ENCODE measurements at regions not wholly inside any gene's neighbourhood (a gene's known extent, or its start where the extent isn't known, plus 50 kb on each side); places are given as distances from the start of the nearest gene placed in this dataset.

DNA sequence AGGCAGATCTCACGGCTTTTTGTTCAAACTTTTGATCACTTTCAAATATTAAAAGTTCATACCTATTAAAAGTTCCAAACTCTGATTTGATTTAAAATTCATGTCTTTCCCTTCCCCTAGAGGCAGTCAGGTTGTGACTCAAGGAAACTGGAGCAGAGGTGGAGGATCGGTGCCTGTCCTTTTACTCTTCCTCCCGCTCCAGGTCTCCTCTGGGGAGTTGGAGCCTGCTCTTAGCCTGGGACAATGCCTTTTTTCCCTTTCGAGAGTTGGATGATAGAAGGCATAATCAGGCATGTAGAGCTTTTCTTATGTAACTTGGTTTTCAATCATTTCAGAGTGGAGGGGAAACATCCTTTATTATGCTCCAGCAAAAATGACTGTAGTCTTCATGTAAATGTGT, 1706.1 kb upstream of the CELF4 start:
- H3K27me3 ChIP-seq = no peaks in the 10 kb centered on the region
- H3K4me3 ChIP-seq = no peak overlapping the region
- TF ChIP-seq POLR2A (IDR thresholded peaks at IDR 0.05) = no peak
- TF ChIP-seq, protein P1, sequence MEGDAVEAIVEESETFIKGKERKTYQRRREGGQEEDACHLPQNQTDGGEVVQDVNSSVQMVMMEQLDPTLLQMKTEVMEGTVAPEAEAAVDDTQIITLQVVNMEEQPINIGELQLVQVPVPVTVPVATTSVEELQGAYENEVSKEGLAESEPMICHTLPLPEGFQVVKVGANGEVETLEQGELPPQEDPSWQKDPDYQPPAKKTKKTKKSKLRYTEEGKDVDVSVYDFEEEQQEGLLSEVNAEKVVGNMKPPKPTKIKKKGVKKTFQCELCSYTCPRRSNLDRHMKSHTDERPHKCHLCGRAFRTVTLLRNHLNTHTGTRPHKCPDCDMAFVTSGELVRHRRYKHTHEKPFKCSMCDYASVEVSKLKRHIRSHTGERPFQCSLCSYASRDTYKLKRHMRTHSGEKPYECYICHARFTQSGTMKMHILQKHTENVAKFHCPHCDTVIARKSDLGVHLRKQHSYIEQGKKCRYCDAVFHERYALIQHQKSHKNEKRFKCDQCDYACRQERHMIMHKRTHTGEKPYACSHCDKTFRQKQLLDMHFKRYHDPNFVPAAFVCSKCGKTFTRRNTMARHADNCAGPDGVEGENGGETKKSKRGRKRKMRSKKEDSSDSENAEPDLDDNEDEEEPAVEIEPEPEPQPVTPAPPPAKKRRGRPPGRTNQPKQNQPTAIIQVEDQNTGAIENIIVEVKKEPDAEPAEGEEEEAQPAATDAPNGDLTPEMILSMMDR (IDR thresholded peaks at IDR 0.05) = no peak
- no peaks in the 10 kb centered on the region for H3K9me3 ChIP-seq
- H3K36me3 ChIP-seq = no peaks in the 10 kb centered on the region
- H3K27ac ChIP-seq = no peak overlapping the region
- ATAC-seq = no peak
- DNase-seq = no peak
- H3K4me1 ChIP-seq = no peaks in the 10 kb centered on the region
- intact Hi-C loops (cut with DNase I) = no loop called here
- WGBS (ENCODE audit: insufficient coverage, low coverage, low lambda C conversion rate, missing lambda C conversion rate) = 68% methylated on average over 4 of the region's 4 CpGs

DNA sequence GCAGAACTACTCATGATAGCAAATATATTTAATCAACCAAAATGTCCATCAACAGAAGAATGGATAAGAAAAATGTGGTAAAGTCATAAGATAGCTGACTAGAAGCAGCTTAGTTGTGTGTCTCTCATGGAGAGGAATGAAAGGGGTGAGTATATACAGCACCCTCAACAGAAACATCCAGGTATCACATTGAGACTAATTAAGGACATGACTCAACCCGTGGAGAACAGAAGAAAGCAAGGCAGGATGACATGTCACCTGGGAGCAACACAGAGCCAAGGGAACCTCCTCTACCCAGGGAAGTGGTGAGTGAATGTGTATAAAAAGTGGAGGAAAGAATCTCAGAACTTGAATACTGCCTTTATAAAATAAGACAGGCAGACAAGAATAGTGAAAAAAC, 1695.0 kb upstream of the CELF4 start:
- no peak for TF ChIP-seq POLR2A (IDR thresholded peaks at IDR 0.05)
- TF ChIP-seq, protein P1 (IDR thresholded peaks at IDR 0.05) = no peak
- Histone ChIP-seq H3K27ac (no peak overlapping the region), H3K27me3 (no peaks in the 10 kb centered on the region), H3K36me3 (no peaks in the 10 kb centered on the region), H3K4me3 (no peak overlapping the region), H3K9me3 (no peaks in the 10 kb centered on the region), H3K4me1 (no peaks in the 10 kb centered on the region)
- DNase-seq = no peak
- WGBS (ENCODE audit: insufficient coverage, low coverage, low lambda C conversion rate, missing lambda C conversion rate) = 67% methylated on average over 1 of the region's 1 CpG
- intact Hi-C loops (cut with DNase I) = no loop called here
- no peak for ATAC-seq

DNA sequence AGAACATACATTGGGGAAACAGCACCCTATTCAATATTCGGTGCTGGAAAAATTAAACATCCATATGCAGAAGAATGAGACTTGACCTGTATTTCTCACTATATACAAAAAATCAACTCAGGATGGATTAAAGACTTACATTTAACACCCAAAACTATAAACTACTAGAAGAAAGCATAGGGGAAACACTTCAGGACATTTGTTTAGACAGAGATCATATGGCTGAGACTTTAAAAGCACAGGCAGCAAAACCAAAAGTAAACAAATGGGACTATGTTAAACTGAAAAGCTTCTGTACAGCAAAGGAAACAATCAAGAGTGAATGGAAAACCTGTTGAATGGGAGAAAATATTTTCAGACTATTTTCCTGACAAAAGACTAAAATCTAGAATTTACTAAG, 1694.1 kb upstream of the CELF4 start:
- intact Hi-C loops (cut with DNase I) = no loop called here
- no peak for ATAC-seq
- DNase-seq = no peak
- Histone ChIP-seq H3K27ac (no peak overlapping the region), H3K27me3 (no peaks in the 10 kb centered on the region), H3K4me3 (no peak overlapping the region), H3K4me1 (no peaks in the 10 kb centered on the region), H3K36me3 (no peaks in the 10 kb centered on the region), H3K9me3 (no peaks in the 10 kb centered on the region)
- no peak for TF ChIP-seq POLR2A (IDR thresholded peaks at IDR 0.05)
- TF ChIP-seq, protein P1 (IDR thresholded peaks at IDR 0.05) = no peak
- 73% methylated on average over 1 of the region's 1 CpG for WGBS (ENCODE audit: insufficient coverage, low coverage, low lambda C conversion rate, missing lambda C conversion rate)

DNA sequence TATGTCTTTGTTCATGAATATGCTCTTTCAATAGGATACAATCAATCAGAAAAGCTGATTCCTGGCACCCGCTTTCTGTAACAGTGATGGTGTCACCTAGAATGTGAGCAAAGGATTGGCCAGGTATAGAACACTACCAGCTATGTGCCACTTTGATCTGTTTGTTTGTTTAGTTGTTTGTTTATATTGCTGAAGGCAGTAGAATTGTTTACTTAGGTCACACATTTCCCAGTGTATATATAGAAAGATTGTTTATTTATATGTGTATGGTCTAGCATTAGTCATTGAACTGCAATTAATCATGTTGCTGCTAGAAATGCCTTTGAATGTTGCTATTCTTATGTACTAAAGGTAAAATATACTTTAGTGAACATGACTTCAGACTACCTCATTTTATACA, 1678.6 kb upstream of the CELF4 start:
- intact Hi-C loops (cut with DNase I) = no loop called here
- TF ChIP-seq, protein P1 (IDR thresholded peaks at IDR 0.05) = no peak
- no peak for TF ChIP-seq POLR2A (IDR thresholded peaks at IDR 0.05)
- Histone ChIP-seq H3K9me3 (no peaks in the 10 kb centered on the region), H3K27me3 (no peaks in the 10 kb centered on the region), H3K36me3 (no peaks in the 10 kb centered on the region), H3K4me1 (no peaks in the 10 kb centered on the region), H3K4me3 (no peak overlapping the region), H3K27ac (no peak overlapping the region)
- DNase-seq (no peak), ATAC-seq (no peak)
- 79% methylated on average over 1 of the region's 1 CpG for WGBS (ENCODE audit: insufficient coverage, low coverage, low lambda C conversion rate, missing lambda C conversion rate)

DNA sequence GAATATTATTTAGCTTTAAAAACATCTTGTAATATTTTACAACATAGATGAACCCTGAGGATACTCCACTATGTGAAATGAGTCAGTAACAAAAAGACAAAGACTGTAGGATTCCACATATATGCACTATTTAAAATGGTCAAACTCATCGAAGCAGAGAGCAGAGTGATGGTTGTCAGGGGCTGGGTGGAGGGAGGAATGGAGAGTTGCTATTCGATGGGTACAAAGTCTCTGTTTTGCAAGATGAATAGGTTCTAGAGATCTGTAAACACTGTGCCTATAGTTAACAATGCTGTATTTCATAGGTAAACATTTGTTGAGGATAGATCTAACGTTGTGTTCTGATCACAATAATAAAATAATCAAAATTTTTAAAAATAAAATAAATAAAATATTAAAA, 1675.9 kb upstream of the CELF4 start:
- no peaks in the 10 kb centered on the region for H3K36me3 ChIP-seq
- DNase-seq (no peak), ATAC-seq (no peak)
- H3K27ac ChIP-seq = no peak overlapping the region
- H3K9me3 ChIP-seq = no peaks in the 10 kb centered on the region
- no peaks in the 10 kb centered on the region for H3K27me3 ChIP-seq
- H3K4me3 ChIP-seq = no peak overlapping the region
- H3K4me1 ChIP-seq = no peaks in the 10 kb centered on the region
- WGBS (ENCODE audit: insufficient coverage, low coverage, low lambda C conversion rate, missing lambda C conversion rate) = 20% methylated on average over 3 of the region's 3 CpGs
- intact Hi-C loops (cut with DNase I) = no loop called here
- TF ChIP-seq, protein P1 (IDR thresholded peaks at IDR 0.05) = no peak
- no peak for TF ChIP-seq POLR2A (IDR thresholded peaks at IDR 0.05)
